NCI-H345 treated with DMSO at 0.1 percent for 48 hours (cell line): ENCODE measurements at regions not wholly inside any gene's neighbourhood (a gene's known extent, or its start where the extent isn't known, plus 50 kb on each side); places are given as distances from the start of the nearest gene placed in this dataset.

Experiments used
- DNase-seq: peaks from one replicate; lab custom pipeline; 2025; ENCODE audit not compliant: unreplicated experiment; lab: John Stamatoyannopoulos, UW

GRCh38 chr4:75122424-75123014 lies 189.6 kb downstream of the PARM1 start:
- no peak for DNase-seq

GRCh38 chr4:75118739-75119138 lies 185.8 kb downstream of the PARM1 start:
- no peak for DNase-seq

GRCh38 chr4:75110061-75110460 lies 177.1 kb downstream of the PARM1 start:
- no peak for DNase-seq

GRCh38 chr4:75107755-75108612 lies 175.1 kb downstream of the PARM1 start:
- no peak for DNase-seq

GRCh38 chr4:75102787-75103085 lies 169.8 kb downstream of the PARM1 start:
- DNase-seq, result no peak

- DNase-seq, result no peak
Measured at GRCh38 chr4:75101906-75102786, 169.2 kb downstream of the PARM1 start.
